Fibroblast of the conjunctiva (primary cell): ENCODE measurements at regions not wholly inside any gene's neighbourhood (a gene's known extent, or its start where the extent isn't known, plus 50 kb on each side); places are given as distances from the start of the nearest gene placed in this dataset.

Experiments used
- DNase-seq: peaks from one replicate; pipeline ENCODE4 v3.0.0-alpha.2; 2010; ENCODE audit warnings: low read depth

DNA sequence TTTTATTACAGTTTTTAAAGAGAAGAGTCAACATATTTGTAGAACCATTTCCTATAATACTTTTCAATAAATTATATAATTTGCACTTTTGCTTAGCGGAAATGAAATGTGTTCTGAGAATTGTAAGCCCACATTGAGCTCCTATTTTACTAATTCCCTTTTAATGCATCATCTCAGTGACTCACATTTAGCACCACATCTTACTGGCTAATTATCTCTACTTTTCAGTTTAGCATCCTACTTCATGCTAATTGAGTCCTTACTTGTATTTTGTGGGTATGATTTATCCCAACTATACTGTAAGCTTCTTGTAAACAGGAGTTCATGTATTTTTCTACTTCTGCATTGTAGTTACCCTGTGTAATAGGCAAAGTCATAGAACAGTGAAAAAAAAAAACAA lies 67.5 kb downstream of the TMX1 start:
- no peak for DNase-seq

DNA sequence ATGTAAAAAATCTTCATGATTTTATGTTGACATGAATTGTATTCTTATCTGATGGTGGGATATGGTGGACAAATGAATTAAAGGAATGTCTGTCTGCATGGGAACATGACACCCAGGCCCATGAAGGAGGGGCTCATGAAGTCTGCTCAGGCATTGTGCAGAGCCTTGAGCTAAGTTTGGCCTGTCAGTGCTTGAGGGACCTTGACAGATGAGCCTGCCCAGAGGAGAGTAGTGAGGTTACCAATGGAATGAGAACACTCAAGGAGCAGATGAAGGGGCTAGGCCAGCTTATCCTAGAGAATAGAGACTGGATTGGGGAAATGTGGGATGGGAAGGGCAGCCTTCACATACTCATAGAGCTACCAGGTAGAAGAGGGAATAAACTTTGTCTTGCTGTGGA lies 68.8 kb downstream of the TMX1 start:
- no peak for DNase-seq

- peak; percentile 34 for DNase-seq
These were observed 70.5 kb downstream of the TMX1 start for GRCh38 chr14:51310505-51310944.

GRCh38 chr14:51314321-51315015 lies 74.4 kb downstream of the TMX1 start:
- no peak for DNase-seq

- DNase-seq, result no peak
These were observed 77.3 kb downstream of the TMX1 start for GRCh38 chr14:51317373-51317772.

DNA sequence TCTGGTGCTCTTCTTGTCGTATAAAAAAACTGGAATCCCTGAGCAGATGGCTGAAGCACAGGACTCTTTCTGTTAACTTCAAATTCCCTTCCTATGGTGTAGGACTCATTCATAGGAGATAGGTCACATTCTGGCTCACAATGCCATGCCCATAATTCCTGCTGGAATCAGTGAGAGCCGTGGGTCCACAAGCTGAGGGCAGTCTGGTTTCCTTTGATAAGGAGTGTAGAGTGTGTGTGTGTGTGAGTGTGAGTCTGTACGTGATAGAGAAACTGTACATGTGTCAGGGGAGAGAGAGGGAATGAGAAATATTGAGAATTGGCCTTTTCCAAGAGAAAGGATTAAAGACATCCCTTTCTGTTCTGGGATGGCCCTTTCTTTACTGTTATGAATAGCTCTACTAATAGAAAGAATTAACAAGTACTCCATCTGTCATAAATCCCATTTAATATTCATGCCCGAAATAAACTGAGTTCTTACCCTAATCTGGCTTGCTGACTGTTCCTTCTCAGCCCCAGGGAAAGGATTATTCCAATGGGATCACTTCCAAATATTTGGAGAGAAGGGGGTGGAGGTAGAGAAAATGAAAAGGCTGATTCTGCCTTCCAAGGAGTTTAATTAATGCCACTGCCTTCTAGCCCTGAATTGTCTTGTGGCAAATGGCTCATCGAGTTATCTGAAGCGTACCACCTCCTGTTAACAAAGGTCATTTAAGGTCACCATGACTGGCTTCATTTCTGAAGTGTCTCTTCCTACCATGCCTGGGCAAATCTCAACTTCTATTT lies 79.0 kb downstream of the TMX1 start:
- no peak for DNase-seq

- DNase-seq, result no peak
These were observed 81.0 kb downstream of the TMX1 start for GRCh38 chr14:51321036-51321435.

DNA sequence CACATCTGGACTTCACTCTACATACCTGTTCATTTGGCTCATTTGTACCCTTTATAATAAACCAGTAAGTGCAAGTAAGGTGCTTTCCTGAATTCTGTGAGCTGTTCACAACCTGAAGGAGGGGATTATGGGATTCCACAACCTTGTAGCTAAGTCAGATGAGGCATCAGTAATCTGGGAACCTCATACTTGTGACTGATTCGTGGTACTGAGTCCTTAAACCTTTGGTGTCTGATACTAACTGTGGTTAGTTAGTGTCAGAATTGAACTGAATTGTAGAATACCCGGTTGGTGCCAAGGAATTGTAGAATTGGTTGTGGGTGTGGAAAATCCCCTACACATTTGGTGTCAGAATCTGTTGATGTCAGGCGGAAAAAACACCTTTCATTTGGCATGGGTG lies 83.4 kb downstream of the TMX1 start:
- DNase-seq, result no peak

- DNase-seq, result no peak
These were observed 87.3 kb downstream of the TMX1 start for GRCh38 chr14:51327376-51327775.

DNA sequence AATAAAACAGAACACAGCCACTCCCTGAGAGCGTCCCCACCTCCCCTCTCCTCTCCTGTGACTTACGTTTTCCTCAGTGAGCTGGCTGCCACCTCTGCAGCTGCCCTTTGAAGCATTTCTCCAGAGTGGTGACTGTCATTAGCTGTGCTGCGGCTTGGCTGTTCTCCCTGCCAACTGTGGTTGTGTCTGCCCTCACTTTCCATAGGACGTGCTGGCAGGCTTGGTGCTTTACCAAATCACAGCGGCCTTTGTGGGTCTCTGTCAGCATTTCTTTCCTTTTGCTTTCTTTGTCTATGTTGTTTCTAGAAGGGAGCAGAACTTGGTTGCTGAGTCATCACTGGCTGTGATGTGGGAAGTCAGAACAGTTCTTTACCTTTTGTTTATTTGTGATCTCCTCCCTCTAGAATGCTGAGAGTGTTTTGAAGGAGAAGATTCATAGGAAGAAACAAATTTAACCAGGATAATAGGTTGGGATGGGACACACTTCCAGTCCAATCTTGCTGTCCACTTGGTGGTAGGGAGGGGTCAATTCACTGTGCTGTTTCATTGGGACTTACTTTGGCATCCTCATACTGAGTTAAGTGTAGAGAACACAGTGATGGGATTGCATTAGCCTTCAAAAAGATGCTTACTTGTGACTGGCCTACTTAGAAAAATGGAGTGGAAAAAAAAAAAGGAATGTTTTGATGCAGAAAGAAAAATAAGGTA lies 88.2 kb downstream of the TMX1 start:
- DNase-seq, result no peak

DNA sequence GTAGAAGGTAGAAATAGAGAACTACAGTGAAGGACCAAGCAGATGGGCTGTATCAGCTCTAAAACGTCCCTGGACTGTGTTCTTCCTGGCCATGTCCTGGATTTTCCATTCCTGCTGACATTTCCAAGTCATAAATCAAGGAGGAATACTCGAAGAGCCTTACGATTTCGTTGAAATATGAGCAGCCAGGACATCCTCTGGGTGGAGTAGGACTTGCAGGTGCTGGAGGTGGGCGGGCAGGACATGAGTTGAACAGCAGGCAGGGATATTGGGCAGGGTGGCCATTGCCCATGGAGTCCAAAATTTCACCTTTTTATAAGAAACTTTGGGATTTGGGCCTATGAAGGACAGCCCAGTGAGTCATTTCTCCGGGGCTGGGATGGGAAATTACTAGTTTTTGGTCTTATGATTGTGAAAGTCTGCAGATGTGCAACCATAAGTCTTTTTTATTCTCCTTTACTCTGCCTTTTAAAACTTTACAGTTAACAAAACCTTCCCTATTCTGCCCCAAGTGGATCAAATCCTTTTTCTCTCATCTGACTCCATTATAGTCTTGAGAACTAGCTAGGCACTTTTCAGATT lies 88.8 kb downstream of the TMX1 start:
- DNase-seq, result no peak

DNA sequence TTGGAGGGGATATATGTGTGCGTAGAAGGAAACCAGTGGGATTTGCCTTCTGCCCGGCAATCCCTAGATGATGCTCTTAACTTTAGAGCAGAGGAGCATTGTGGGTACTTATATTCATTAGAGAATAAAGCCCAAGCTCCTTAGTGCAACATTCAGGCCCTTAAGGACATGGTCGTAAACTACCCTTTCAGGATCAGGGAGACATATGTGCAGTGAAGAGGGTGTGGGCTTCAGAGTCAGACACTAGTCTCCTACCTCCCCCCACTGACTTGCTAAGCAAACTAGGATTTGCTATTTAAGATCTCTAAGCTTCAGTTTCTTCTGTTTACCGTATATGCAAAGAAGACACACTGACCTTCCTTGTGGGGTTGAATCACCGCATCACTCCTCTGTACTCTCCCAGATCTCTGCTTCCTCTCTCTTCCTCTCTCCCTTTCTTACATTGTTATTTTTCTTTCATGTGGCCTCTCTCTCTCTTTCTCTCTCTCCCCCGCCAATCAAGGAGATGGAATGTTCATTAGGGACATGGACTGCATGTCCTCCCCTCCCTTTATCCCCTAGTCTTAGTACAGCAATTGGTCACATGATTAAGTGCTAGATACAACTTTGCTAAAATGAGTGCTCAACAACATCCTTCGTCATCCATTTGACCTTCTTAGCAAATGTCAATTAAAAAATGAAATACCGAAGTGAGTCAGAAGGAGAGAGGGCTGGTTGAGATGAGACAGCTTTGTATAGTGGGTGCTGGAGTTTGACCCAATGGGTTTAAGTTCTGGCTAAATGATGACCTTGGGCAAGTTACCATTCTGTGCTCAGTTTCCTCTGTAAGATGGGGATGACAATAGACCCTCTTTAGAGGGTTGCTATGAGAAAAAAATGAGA lies 91.7 kb downstream of the TMX1 start:
- DNase-seq, result no peak

- no peak for DNase-seq
These were observed 93.3 kb downstream of the TMX1 start for GRCh38 chr14:51333299-51333698.

DNA sequence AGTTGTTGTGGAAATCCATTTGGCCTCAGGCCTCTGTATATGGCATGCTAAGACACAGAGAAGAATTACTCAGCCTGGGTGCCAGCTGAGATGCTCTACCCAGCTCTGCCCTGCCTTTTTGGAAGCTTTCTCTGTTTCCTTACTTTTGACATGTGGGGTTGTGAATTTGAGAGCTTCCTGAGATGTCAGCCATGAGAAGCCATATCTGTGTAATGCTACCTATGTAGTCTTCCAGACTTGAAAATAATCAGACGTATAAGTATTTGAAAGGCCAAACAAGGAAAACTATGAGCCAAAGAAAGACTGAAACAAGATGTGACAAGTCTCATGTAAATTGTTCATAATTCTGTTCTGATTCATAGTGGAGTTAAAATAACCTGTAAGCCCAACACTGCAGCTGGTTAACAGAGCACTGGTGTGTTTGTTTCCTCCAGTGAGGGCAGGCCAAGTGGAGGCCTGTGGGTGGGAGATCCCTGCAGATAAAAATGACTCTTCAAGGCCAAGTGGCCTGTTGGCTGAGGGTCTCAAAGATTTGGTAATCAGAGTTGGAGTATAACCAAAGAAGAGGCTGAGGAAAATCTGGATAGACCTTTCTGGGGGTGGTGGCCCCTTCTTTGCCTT lies 94.0 kb downstream of the TMX1 start:
- DNase-seq, result no peak

DNA sequence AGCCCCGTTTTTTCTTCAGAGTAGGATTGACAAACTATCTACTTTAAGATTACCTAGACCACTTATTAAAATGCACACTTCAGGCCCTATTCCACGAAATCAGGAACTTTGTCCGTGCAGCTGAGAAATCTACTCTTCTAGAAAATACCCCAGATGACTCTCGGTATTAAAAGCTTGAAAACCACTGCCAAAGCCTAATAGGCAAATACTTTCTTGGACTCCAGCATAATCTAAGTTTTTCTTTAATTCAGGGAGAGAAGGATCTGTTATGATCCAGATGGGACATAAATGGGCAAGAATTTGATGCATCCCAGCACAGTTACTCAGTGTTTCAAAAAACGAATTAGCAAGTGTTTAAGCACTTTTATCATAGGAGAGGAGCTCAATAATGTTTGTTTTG lies 94.5 kb downstream of the TMX1 start:
- no peak for DNase-seq

GRCh38 chr14:51335531-51335930 lies 95.5 kb downstream of the TMX1 start:
- DNase-seq, result peak; percentile 5

DNA sequence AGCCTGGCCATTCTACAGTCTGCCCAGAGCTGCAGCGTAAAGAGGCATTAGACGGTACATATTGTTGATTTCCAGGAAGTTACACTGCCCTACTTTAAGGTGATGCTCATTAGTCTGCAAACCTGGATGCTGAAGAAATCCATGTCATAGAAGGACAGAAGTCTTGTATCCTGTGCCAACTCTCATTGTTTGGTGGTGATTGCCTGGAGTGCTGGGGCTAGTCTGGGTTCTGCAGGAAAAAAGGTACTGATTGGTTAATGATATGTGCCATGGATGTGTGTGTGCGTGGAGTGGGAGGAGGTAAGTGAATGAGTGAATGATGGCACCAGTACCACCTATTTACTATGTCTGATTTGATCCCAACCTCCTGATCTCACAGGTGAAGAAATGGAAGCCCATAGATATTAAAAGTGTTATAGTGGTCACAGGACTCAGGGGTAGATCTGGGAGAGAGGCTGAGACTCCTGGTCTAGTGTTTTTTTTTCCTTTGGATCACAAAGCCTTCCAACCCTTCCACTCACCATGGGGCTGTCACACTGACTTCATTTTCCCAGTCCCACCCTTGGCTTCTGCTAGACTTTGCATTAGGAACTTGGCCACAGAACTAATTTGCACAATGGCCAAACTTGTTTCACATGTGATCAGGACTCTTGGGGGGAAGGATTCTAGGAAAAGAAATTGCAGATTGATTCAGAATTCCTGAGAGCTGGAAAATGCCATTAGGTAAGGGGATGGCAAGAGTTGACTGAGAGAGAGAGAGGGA lies 96.1 kb downstream of the TMX1 start:
- no peak for DNase-seq

DNA sequence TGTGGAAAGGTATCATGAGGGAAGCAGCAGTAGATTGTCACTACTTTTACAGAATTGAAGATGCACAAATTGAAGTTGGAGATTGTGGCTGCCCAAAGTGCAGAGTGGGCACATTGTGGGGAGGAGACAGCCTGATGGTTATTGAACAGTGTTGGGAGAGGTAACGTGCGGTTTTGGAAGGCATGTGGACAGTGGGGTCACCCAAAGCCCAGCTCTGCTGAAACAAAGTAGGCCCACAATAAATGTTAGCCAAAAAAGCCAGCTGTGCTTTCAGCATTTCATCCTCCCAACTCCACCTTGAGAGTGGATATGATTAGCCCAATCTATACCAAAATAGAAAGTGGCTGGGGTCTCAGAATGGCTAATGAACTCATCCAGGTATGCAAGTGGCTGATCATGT lies 96.7 kb downstream of the TMX1 start:
- no peak for DNase-seq

GRCh38 chr14:51337520-51337919 lies 97.5 kb downstream of the TMX1 start:
- no peak for DNase-seq

DNA sequence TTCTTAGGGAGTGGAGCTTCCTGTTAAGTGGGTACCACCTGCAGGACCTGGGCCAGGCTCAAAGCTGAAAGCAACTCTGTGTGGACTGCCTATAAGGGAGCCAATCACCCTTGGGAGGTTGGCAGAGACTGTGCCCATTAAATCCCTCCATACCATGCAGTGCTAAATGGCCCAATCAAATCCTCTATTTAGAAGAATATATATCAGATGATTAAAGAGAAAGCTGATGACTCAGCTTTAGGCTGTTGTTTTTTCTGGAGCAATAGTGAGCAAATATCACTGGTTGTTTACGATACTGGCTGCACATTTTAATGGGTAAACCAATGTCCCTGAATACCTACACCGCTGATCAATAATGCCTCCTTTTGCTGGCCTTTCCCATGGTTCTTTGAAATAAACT lies 101.3 kb downstream of the TMX1 start:
- no peak for DNase-seq
